ENCODE measurements at regions not wholly inside any gene's neighbourhood (a gene's known extent, or its start where the extent isn't known, plus 50 kb on each side); places are given as distances from the start of the nearest gene placed in this dataset.

DNA sequence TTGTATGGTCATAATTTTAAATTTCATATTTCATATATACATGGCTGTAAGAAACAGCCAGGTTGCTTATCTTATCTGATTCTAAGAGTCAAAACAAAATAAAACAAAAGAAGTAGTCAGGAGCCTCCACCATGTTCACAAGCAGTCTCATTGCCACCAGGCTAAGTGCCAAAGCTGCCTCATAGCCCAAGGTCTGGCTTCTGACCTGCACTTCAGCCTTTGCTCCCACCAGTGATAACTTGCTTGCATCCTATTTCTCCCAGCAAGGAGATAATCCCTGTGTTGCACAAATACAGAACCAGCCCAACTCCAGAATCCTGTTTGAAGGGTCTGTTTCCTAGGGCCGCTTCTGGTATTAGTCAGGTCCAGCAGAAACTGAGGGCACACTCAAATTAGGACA, 53.9 kb upstream of the TSKU start:
- no peak for TF ChIP-seq EZH2phosphoT487 (IDR thresholded peaks at IDR 0.05; ENCODE audit: borderline replicate concordance)
- TF ChIP-seq, protein P1, sequence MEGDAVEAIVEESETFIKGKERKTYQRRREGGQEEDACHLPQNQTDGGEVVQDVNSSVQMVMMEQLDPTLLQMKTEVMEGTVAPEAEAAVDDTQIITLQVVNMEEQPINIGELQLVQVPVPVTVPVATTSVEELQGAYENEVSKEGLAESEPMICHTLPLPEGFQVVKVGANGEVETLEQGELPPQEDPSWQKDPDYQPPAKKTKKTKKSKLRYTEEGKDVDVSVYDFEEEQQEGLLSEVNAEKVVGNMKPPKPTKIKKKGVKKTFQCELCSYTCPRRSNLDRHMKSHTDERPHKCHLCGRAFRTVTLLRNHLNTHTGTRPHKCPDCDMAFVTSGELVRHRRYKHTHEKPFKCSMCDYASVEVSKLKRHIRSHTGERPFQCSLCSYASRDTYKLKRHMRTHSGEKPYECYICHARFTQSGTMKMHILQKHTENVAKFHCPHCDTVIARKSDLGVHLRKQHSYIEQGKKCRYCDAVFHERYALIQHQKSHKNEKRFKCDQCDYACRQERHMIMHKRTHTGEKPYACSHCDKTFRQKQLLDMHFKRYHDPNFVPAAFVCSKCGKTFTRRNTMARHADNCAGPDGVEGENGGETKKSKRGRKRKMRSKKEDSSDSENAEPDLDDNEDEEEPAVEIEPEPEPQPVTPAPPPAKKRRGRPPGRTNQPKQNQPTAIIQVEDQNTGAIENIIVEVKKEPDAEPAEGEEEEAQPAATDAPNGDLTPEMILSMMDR (conservative IDR thresholded peaks at IDR 0.05; ENCODE audit: low read length), result no peak
- H3F3A ChIP-seq (ENCODE audit: low read depth), result no peaks in the 10 kb centered on the region
- no peak overlapping the region for H3K9ac ChIP-seq (ENCODE audit: low read depth, low read length, poor library complexity, severe bottlenecking)

DNA sequence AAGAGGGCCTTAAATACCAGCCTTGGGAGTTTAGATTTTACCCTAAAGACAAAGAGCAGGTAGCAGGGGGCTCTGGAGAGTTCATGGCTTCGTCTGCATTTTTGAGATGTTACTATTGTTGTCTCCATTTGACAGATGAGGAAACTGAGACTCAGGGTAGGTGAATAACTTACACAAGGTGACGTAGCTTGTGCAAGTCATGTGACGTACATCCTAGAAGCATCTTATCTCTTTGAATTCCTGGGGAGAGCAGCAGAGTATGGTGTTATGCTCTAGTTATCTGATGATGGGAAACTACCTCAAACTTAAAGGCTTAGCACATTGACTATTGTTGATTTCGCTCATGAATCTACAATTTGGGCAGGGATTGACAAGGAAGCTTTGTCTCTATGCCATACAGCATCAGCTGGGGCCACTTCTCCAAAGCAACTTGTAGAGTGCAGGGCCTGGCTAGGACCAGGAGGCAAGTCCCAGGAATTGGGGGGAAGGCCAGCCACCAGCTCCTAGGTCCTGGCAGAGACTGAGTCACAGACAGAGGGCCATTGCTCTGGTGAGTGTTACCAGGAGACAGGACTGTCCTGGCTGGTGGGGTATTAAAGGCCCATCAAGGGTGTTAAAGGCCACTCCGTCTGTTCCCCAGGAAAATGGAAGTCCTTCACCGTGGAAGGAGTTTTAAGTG, 52.1 kb upstream of the TSKU start:
- Histone ChIP-seq H3K4me1 (ENCODE audit: insufficient read depth, low read length, poor library complexity, severe bottlenecking) (no peaks in the 10 kb centered on the region), H3K36me3 (ENCODE audit: insufficient read depth, low read length) (no peaks in the 10 kb centered on the region), H3K9me3 (ENCODE audit: insufficient read depth, low read depth, low read length) (no peaks in the 10 kb centered on the region), H3K79me2 (ENCODE audit: insufficient read depth, low read length) (no peaks in the 10 kb centered on the region), H3K4me2 (ENCODE audit: low read depth, low read length, poor library complexity, severe bottlenecking) (no peak overlapping the region), H4K20me1 (ENCODE audit: insufficient read depth, low read length, poor library complexity, severe bottlenecking) (no peaks in the 10 kb centered on the region), H3K4me3 (ENCODE audit: low read length, poor library complexity, severe bottlenecking) (no peak overlapping the region), H3K9ac (ENCODE audit: low read depth, low read length, poor library complexity, severe bottlenecking) (no peak overlapping the region), H2AFZ (ENCODE audit: low read length) (no peak overlapping the region), H3K27me3 (ENCODE audit: insufficient read depth, low read length, poor library complexity, severe bottlenecking) (no peaks in the 10 kb centered on the region), H3K9me2 (replicated peaks; ENCODE audit: low read depth, low read length) (no peaks in the 10 kb centered on the region), H3F3A (ENCODE audit: low read depth) (no peaks in the 10 kb centered on the region)
- TF ChIP-seq, protein P1 (conservative IDR thresholded peaks at IDR 0.05; ENCODE audit: low read length), result no peak
- no peak for TF ChIP-seq EZH2phosphoT487 (IDR thresholded peaks at IDR 0.05; ENCODE audit: borderline replicate concordance)

More for the DNA sequence above, 53.9 kb upstream of the TSKU start:
- no peaks in the 10 kb centered on the region for H3K4me1 ChIP-seq (ENCODE audit: insufficient read depth, low read length, poor library complexity, severe bottlenecking)
- H2AFZ ChIP-seq (ENCODE audit: low read length), result no peak overlapping the region
- no peaks in the 10 kb centered on the region for H3K36me3 ChIP-seq (ENCODE audit: insufficient read depth, low read length)
- H3K4me3 ChIP-seq (ENCODE audit: low read length, poor library complexity, severe bottlenecking), result no peak overlapping the region
- no peaks in the 10 kb centered on the region for H3K9me2 ChIP-seq (replicated peaks; ENCODE audit: low read depth, low read length)
- H3K9me3 ChIP-seq (ENCODE audit: insufficient read depth, low read depth, low read length), result no peaks in the 10 kb centered on the region
- H4K20me1 ChIP-seq (ENCODE audit: insufficient read depth, low read length, poor library complexity, severe bottlenecking), result no peaks in the 10 kb centered on the region
- H3K4me2 ChIP-seq (ENCODE audit: low read depth, low read length, poor library complexity, severe bottlenecking), result no peak overlapping the region
- no peaks in the 10 kb centered on the region for H3K79me2 ChIP-seq (ENCODE audit: insufficient read depth, low read length)
- H3K27me3 ChIP-seq (ENCODE audit: insufficient read depth, low read length, poor library complexity, severe bottlenecking), result no peaks in the 10 kb centered on the region

DNA sequence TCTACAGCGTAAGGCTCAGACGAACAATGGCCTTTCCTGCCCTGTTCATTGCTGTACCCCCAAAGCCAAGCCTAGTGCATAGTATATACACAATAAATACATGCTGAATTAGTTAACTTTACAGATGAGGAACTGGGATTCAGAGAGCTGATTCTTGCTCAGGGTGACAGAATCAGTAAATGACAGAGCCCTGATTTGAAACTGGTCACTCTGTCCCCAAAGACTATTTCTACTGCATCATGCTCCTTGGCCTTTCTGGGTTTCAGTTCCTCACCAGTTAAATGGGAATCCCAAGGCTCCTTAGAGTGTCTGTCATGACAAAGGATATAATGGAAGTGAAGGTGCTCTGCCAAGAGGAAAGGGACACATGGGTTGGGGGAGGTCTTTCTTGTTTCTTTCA, 50.5 kb upstream of the TSKU start:
- H2AFZ ChIP-seq (ENCODE audit: low read length), result no peak overlapping the region
- no peak overlapping the region for H3K9ac ChIP-seq (ENCODE audit: low read depth, low read length, poor library complexity, severe bottlenecking)
- H3K4me1 ChIP-seq (ENCODE audit: insufficient read depth, low read length, poor library complexity, severe bottlenecking), result no peaks in the 10 kb centered on the region
- H3K27me3 ChIP-seq (ENCODE audit: insufficient read depth, low read length, poor library complexity, severe bottlenecking), result no peaks in the 10 kb centered on the region
- H3K4me3 ChIP-seq (ENCODE audit: low read length, poor library complexity, severe bottlenecking), result no peak overlapping the region
- TF ChIP-seq, protein P1 (conservative IDR thresholded peaks at IDR 0.05; ENCODE audit: low read length), result no peak
- no peak for TF ChIP-seq EZH2phosphoT487 (IDR thresholded peaks at IDR 0.05; ENCODE audit: borderline replicate concordance)
- H3K9me3 ChIP-seq (ENCODE audit: insufficient read depth, low read depth, low read length), result no peaks in the 10 kb centered on the region
- H4K20me1 ChIP-seq (ENCODE audit: insufficient read depth, low read length, poor library complexity, severe bottlenecking), result no peaks in the 10 kb centered on the region
- H3K4me2 ChIP-seq (ENCODE audit: low read depth, low read length, poor library complexity, severe bottlenecking), result no peak overlapping the region
- no peaks in the 10 kb centered on the region for H3K9me2 ChIP-seq (replicated peaks; ENCODE audit: low read depth, low read length)
- no peaks in the 10 kb centered on the region for H3K79me2 ChIP-seq (ENCODE audit: insufficient read depth, low read length)
- H3K36me3 ChIP-seq (ENCODE audit: insufficient read depth, low read length), result no peaks in the 10 kb centered on the region
- no peaks in the 10 kb centered on the region for H3F3A ChIP-seq (ENCODE audit: low read depth)

Measured in Loucy (cell line).